ENCODE measurements at regions not wholly inside any gene's neighbourhood (a gene's known extent, or its start where the extent isn't known, plus 50 kb on each side); places are given as distances from the start of the nearest gene placed in this dataset.
"Not testable (repeated sequence)": the region's sequence is repeated elsewhere in the genome, so short reads cannot be mapped to it uniquely, and the experiment has no call there.

DNA sequence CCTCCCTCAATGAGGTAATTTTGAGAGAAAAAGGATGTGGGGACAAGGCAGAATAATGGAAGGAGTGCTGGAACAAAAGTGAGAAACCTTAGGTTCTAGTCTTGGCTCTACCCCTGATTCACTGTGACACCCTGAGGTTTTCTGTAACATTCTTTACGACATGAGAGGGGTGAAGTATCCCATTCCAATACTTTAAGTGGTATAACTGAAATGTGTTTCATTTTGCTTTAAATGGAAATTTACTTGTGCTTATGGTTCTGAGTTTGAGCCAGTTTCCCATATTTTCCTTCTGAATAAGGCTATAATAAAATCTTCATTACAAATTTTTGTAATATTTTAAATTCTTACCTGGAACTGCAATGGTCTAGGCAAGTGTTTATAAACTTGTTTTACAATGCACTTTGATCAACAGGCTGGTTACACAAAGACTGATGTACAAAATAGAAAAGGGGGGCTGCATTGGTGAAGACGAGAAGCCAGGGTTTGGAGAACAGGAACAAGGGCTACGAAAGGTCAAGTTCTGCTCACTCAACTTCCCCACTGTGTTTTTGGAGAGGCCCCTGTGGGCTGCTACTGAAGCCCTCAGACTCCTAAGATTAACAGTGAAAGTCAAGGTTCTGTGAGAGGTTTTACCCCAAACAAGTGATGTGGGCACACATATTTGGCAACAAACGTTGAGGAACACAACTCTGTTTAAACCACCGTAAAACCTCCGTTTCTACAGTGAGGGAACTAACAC, 171.9 kb upstream of the ELL2 start:
- DNase-seq (ENCODE audit: low spot score): no peak

DNA sequence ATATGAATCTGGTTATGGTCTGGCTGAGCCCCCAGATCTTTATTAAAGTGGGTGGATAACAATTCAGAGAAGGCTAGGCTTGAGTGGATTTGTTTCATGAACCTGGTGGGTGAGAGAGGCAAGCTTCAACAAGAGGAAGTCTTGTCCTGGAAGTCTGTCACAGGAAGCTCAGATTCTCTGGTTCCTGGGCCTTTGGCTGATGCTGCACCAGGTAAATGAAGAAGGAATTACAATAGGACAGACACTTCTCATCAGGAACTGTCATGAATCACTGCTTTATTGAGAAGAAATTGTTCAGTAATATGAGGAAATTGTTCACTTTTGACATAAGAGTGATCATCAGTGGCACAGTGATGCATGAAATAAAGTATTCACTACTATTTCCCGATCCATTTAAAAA, 167.6 kb upstream of the ELL2 start:
- DNase-seq (ENCODE audit: low spot score): no peak

DNA sequence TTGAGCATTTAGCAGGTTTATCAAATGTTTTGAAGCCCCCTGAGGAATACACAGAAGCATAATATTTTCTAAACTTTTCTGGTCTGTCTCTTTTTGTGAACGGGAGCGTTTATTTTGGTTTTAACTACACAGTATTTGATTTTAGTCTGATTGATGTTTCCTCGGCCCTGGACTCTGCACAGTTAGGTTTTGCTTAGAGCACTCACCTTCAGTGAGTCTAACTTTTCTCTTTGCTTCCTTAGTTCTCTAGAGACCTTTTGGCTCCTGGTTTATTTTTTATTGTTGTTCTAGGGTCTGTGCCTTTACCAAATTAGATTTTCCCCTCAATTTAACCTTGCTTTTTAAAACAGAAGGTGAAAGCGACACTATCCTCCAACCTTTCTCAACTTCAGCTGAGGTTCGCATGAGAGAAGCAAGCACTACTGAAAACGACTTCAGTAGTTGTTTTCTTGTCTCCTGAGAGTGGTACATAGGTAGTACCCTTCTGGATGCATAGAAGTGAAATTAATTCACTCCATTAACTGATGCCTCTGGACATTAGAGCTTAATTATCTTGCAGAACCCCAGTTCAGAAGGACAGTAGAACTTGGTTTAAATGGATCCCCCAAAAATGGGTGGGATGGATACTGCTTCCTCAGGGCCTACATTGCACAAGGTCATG, 166.7 kb upstream of the ELL2 start:
- DNase-seq (ENCODE audit: low spot score): no peak

- no peak for DNase-seq (ENCODE audit: low spot score)
Observed at GRCh38 chr5:96127538-96127937, 165.9 kb upstream of the ELL2 start.

GRCh38 chr5:96125231-96125891, 163.7 kb upstream of the ELL2 start:
- DNase-seq (ENCODE audit: low spot score): no peak

GRCh38 chr5:96124589-96124988, 162.9 kb upstream of the ELL2 start:
- DNase-seq (ENCODE audit: low spot score): no peak

- no peak for DNase-seq (ENCODE audit: low spot score)
Observed at GRCh38 chr5:96123418-96123817, 161.8 kb upstream of the ELL2 start.

DNA sequence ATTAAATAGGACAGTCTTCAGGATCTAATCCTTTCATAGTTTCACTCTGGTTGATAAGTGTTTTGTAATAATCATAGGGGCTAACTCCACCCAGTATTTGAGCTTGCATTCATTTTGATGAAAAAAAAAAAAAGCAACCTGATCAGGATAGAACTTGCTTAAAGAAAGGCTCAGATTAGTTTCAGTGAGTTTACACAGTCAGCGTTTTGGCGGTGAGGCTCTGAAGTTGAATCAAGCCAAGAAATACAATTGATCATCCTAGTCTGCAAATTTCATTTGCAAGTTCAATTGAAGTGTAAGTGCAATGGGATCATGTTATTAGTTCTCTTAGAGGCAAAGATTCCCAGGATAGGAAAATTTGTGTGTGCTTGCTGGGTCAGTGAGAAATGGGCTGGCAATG, 159.7 kb upstream of the ELL2 start:
- no peak for DNase-seq (ENCODE audit: low spot score)

GRCh38 chr5:96120120-96120519, 158.5 kb upstream of the ELL2 start:
- DNase-seq (ENCODE audit: low spot score): no peak

DNA sequence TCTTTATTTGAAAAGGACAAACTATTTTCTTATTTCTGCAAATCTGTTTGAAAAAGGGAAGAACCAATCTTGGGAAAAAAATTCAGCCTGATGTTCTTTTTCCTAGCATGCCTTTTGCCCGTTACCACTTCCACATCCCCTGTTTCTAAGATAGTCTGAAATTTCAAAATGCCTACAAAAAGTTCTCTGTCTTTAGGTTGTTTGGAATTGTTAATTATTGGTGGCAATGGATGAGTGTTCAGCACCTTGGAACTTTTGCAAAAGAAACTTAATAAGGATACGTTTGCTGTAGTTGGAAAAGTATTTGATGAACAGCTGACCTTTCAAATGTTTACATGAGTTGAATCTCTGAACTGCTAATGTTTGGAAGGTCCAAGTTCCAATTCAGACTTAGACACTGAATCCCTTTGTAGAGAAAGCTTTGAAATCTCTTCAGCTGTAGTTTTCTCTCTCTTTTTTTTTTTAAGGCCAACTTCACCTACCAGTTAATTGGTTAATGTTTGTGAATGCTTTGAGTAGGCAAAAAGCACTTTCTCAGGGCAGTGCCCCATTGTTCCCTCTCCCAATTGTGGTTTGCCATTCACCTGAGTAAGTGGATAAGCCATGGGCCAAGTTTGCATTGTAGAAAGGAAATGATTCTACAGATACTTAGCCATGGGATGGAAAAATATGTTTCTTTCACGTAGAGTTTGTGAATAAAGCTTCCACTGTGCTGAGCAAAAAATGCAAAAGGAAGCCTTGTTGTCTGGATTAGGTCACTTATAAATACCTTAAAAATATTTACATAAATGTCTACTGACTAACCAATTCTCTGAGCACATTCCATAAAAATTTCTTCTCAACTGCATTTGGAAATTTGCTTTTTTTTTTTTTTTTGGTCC, 156.4 kb upstream of the ELL2 start:
- DNase-seq (ENCODE audit: low spot score): no peak

DNA sequence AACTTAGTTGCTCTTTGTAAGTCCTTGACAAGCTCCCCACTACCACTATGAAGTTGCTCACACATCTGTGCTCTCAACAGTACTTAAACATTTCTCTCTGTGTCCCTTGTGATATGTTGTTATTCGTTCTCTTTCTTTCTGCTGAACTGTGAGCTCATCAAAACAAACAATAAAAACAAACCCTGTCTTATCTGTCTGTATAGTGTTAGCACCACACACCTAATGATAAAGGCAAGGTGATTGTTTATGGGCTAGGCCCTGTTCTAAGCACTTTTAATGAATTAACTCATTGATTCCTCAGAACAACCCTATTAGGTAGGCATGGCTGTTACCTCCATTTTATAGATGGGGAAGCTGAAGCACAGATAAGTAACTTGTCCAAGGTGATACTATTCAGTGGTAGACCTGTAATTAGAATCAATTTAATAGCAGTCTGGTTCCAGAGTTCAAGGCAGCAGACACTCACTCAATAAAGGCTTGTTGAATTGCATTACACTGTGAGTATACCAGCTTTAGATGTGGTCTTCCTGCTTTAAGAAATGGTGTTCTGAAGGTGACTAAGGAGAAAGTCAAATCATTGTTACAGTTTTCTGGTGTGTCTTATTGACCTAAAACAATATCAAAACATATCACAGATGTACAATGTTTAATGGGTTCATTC, 153.6 kb upstream of the ELL2 start:
- no peak for DNase-seq (ENCODE audit: low spot score)

DNA sequence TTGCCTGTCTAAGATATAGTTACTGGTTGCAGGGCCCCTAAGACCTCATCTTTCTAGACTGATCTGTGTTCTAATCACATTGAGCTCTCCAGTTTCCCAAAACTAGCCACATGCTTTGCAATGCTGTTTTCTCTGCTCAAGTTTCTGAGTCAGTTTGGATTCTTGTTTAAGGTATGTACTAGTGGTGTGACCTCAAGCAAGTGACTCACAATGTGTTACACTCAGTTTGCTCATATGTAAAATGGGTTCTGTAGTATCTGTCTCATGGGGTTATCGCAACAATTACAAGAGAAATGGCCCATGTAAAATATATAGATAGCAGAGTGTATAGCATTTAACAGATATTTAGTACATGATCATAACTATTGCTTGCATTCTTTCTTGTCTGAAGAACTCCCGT, 153.1 kb upstream of the ELL2 start:
- no peak for DNase-seq (ENCODE audit: low spot score)

GRCh38 chr5:96113170-96113939, 151.7 kb upstream of the ELL2 start:
- DNase-seq (ENCODE audit: low spot score): peak; percentile 6

DNA sequence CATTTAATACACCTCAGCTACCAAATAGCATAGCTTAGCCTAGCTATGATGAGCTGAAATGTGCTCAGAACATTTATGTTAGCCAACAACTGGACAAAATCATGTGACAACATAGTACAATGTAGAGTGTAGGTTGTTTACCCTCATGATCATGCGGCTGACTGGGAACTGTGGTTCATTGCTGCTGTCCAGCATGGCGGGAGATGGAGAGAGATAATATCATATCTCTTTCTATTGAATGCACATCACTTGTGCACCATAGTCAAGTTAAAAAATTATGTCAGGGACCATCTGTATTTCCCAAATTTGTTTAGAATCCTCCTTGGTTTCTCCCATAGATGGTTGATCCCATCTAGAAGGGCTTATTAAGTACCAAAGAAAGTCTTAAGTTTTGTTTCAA, 151.1 kb upstream of the ELL2 start:
- DNase-seq (ENCODE audit: low spot score): no peak

DNA sequence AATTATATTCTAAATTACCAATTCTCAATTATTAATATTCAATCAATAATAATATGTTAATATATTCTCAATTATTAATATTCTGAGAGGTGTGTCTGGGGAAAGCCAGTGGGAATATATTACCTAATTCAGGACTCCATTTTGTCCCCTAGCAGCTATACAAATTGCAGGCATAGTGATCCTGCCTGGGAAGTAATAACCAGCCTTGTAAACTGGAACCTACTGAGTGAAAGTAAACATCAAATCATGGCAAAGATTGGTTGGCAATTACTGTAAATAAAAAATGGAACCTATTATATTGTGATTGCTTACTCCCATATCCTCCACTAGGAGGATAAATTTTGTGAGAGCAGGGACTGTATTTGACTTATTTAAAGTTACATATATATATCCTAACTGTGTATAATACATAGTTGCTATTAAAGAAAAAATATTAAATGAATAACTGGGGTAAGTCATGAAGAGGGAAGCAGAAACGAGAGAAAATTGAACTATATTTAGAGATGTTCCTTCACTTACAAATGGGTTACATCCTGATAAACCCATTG, 150.5 kb upstream of the ELL2 start:
- DNase-seq (ENCODE audit: low spot score): no peak

- DNase-seq (ENCODE audit: low spot score): no peak
Observed at GRCh38 chr5:96111080-96111756, 149.6 kb upstream of the ELL2 start.

GRCh38 chr5:96110300-96110699, 148.6 kb upstream of the ELL2 start:
- no peak for DNase-seq (ENCODE audit: low spot score)

DNA sequence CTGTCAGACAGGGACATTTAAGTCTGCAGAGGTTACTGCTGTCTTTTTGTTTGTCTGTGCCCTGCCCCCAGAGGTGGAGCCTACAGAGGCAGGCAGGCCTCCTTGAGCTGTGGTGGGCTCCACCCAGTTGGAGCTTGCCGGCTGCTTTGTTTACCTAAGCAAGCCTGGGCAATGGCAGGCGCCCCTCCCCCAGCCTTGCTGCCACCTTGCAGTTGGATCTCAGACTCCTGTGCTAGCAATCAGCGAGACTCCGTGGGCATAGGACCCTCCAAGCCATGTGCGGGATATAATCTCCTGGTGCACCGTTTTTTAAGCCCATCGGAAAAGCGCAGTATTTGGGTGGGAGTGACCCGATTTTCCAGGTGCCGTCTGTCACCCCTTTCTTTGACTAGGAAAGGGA, 147.0 kb upstream of the ELL2 start:
- not testable (repeated sequence) for DNase-seq (ENCODE audit: low spot score)

DNA sequence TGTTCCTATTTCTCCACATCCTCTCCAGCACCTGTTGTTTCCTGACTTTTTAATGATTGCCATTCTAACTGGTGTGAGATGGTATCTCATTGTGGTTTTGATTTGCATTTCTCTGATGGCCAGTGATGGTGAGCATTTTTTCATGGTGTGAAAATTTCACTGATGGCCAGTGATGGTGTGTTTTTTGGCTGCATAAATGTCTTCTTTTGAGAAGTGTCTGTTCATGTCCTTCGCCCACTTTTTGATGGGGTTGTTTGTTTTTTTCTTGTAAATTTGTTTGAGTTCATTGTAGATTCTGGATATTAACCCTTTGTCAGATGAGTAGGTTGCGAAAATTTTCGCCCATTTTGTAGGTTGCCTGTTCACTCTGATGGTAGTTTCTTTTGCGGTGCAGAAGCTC, 142.2 kb upstream of the ELL2 start:
- DNase-seq (ENCODE audit: low spot score): not testable (repeated sequence)
